ENCODE measurements at regions not wholly inside any gene's neighbourhood (a gene's known extent, or its start where the extent isn't known, plus 50 kb on each side); places are given as distances from the start of the nearest gene placed in this dataset.
"Not testable (repeated sequence)": the region's sequence is repeated elsewhere in the genome, so short reads cannot be mapped to it uniquely, and the experiment has no call there.

DNA sequence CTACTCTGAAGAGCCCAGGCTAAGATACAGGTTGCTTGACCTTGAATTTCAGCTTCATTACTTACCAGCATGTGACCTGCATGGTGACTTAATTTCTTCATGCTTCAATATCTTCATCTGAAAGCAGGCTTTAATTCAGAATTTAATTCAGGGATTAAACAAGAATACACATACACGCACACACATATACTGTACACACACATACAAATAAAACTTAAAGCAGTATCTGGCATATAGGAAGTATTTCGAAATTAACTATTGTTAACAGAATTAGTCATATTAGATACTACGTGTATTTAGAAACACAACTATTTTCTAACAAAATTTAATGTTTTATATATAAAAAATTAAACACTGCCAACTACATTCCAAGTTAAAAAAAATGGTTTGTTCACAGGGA lies 640.3 kb downstream of the SLC6A15 start:
- DNase-seq (ENCODE audit: low read depth in 2 of 2) = no peak

DNA sequence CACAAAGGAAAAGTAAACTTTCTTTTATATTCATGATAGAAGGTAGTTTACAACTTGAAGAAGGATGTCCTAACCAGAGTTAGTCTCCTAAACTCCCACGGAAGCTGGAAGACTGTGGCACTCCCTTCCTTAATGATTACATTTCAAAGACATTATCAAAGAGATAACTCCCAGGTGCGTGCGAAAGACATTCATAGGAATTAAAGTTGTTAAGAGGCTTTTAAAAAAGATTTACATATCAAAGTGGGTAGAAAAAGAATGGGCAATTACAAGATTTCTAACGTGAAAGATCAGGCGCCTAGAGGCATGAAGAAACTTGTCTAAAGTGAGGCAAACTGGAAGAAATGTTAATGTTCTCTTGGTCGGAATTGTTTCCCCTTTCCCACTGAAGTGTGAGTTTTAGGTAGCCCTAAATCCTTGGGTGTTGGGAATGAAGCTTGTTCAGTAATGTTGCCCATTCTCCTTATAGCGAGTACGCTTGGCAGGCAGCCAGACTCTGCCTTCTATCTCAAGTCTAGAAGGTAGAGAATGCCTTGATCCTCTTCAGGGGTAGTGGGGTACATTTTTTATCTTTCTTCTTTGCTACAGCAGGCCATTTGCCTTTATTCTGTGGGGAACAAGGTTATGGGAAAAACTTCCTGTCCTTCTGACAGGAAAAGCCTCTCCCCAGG lies 642.0 kb downstream of the SLC6A15 start:
- no peak for DNase-seq (ENCODE audit: low read depth in 2 of 2)

DNA sequence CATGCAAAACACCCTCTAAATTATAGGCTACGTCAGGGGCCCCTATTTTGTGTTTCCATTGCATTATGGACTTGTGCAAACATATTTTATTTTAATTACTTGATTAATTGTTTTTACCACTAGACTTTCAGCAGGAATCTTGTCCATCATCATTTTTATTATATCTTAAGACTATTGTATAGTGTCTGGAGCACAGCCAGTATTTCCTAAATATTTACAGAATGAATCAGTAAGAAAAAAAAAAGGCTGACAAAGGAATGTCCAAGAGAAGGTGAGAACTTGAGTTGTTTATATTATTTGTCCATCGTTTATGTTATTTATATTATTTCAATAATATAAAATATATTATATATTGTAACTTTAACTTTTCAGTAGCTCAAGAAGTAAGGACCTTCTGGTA lies 664.7 kb downstream of the SLC6A15 start:
- no peak for DNase-seq (ENCODE audit: low read depth in 2 of 2)

DNA sequence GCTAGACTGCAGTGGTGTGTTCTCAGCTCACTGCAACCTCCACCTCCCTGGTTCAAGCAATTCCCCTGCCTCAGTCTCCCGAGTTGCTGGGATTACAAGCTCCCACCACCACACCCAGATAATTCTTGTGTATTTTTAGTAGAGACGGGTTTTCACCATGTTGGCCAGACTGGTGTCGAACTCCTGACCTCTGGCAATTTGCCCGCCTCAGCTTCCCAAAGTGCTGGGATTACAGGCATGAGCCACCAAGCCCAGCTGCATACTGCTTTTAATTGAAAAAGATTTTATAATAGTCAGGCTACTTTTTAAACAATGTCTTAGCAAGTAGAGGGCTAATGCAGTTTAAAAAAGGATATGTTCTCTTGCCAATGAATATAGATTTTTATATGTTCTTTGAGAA lies 668.9 kb downstream of the SLC6A15 start:
- DNase-seq (ENCODE audit: low read depth in 2 of 2) = no peak

DNA sequence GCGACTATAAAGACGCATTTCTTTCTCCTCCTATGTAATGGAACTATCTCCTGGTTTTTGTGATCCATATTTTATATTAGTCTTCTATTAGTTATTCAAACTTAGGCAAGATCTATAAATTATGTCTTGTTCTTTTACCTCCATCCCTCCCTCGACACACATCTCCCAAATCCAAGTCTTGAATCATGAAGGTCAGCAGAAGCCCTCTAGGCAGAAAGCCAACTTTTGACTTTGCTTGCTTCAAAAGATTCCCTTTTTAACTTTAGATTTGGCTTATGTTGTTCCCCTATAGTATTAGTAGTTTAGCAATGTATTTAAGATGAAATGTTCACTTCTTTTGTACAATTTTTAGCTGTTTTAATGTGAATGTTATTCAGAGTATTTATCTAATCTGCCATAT lies 689.8 kb downstream of the SLC6A15 start:
- DNase-seq (ENCODE audit: low read depth in 2 of 2) = no peak

DNA sequence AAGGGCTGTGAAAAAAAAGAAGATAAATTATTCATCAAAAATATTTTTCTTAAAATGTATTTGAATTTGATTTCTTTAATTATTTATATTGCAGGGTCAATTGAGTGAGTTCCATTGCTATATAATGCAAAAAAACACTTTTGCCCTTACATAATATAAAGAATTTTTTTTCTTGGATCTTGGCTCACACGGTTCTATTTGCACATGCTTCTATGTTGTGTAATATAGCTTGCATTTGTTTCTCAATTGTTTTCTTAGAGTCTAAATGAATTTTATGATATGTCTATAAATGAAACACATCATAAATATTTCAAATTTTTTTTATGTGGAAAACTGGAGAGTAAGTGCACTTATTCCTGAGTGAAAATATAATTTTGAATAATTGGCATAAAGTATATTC lies 694.2 kb downstream of the SLC6A15 start:
- DNase-seq (ENCODE audit: low read depth in 2 of 2) = no peak

DNA sequence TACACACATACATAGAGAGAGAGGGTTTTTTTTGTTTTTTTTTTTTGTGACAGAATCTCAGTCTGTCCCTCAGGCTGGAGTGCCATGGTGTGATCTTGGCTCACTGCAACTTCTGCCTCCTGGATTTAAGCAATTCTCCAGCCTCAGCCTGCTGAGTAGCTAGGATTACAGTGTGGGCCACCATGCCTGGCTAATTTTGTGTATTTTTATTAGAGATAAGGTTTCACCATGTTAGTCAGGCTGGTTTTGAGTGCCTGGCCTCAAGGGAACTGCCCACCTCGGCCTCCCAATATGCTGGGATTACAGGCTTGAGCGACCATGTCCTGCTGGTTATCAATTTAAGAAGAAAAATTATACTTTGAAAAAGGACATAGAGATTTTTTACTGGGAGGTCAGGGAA lies 710.6 kb downstream of the SLC6A15 start:
- DNase-seq (ENCODE audit: low read depth in 2 of 2) = no peak

DNA sequence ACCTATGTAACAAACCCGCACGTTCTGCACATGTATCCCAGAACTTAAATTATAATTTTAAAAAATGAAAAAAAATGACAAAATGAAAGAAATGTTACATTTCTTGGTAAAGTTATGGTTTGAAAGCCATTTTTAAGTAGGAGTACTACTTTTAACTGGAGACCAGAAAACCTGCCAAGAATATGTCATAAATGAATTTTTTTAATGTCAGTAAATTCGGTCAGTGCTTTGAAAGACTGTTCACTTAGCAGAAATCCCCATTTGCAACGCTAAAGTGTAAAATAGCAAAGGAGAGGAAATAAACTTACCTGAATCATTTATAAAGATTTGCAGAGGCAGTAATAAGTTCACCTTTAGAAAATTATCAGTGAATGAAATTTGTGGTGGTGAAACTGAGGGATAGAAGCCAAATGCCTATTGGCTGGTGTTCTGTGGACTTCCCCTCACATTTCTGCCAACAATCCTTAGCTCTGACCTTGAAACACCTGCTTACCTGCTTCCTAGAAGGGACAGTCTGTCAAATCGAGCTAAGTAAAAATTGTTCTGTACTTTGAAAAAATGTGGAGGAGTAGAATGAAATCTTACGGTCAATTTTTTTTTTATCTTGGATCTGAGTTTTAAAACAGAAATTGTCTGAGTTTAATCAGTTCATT lies 714.2 kb downstream of the SLC6A15 start:
- DNase-seq (ENCODE audit: low read depth in 2 of 2) = no peak

DNA sequence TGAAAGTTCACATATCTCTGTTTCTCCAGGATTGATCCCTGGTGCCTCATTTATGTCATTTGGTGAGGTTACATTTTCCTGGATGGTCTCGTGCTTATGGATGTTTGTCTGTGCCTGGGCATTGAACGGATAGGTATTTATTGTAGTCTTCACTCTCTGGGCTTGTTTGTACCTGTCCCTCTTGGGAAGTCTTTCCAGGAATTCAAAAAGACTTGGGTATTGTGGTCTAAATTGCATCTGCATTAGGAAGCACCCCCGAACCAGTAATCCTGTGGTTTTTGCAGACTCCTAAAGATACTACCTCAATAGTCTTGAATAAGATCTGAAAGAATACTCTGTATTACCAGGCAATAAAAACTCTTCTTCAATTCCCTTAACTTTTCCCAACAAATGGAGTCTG lies 720.8 kb downstream of the SLC6A15 start:
- DNase-seq (ENCODE audit: low read depth in 2 of 2) = no peak

DNA sequence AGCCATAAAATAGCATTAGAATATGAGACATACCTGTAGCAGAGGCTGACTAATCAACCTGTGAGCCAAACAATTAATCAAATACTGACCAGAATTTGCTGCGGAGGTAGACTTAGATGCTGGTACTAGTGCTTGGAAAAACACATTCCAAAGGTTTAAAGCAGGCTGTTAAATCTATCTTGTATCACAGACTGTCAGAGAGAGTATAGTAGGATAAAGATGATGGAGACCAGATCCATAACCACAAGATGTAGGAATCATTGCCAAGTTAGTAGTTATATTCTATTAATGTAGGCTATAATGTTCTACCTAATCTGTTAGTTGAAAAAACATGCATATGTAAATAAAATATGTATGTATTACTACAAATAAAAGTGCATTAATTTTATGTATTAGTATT lies 726.2 kb downstream of the SLC6A15 start:
- no peak for DNase-seq (ENCODE audit: low read depth in 2 of 2)

DNA sequence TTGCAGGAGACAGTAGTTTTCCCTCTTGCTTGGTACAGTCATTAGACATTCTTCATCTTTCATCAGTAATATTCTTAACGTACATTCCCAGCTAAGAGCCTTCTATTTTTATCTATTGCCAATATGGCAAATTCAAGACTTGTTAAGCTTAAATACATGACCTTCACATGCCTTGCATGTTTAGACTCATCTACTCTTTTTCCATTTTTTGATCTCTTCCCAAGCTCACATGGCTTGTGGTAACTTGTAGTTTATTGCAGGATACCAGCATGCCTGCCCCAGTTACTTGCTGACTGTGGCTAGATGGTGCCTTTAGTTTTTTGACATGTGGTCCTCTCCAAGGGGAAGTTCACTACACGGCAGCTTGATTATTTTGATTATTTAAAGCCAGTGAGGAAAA lies 729.0 kb downstream of the SLC6A15 start:
- no peak for DNase-seq (ENCODE audit: low read depth in 2 of 2)

DNA sequence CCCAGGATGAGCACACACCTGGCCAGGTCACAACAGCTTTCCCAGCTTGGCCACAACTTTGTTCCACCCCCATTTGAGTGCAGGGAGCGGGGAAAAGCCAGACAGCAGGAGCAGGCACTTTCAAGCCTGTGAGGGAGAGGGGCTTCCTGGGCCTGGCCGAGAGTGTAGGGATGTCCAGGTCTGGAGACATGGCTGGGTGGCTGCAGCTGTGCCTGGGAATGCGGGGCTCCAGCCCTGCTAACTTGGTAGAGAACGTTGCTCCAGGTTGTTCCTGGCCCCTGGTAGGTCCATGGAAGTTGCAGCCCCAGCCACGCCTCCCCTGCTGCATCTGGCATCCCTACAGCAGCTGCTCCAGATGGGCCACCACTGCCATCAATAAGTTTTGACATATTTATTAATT lies 738.5 kb downstream of the SLC6A15 start:
- no peak for DNase-seq (ENCODE audit: low read depth in 2 of 2)

DNA sequence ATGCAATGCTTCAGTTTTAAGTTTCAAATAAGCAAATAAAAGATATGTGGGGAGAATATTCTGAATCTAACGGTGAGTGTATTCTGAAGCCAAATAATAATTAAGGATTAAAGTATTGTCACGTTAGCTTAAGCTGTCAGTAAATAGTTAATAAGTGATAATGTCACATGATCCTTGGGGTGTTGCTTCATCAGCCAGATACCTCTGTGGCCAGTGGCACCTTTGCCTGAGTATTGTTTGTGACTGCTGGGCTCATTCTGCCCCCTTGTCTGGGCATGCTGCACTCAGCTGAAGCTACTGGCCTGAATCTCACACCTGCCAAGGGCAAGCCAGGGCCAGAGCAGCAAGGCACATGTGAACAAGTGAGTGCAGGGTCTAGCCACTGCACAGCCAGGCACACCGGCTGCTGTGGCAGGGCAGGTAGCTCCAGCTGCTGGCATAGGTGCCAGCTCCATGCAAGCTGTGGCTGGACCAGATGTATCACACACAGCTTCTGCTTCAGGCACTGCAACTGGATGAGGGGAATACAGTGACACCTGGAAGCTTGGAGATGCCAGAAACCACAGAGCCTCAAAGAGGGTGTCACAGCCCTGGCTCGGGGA lies 739.7 kb downstream of the SLC6A15 start:
- DNase-seq (ENCODE audit: low read depth in 2 of 2) = no peak

DNA sequence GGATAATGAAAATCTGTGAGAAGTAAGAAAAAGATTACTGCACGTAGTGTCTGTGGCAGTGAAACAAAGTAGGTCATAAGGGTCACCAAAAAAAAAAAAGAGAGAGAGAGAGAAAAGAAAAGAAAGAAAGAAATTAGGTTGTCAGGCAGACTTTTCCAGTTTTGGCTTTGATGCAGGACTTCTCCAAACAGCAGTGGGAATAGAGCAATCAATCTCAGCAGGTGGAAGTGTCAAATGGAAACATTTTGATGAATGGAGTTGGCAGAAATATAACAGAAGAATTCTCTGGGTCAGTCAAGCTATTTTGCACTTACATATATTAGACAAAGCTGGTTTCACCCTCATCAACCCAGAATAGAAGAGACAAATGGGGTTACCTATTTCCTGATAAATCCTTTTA lies 745.8 kb downstream of the SLC6A15 start:
- DNase-seq (ENCODE audit: low read depth in 2 of 2) = no peak

DNA sequence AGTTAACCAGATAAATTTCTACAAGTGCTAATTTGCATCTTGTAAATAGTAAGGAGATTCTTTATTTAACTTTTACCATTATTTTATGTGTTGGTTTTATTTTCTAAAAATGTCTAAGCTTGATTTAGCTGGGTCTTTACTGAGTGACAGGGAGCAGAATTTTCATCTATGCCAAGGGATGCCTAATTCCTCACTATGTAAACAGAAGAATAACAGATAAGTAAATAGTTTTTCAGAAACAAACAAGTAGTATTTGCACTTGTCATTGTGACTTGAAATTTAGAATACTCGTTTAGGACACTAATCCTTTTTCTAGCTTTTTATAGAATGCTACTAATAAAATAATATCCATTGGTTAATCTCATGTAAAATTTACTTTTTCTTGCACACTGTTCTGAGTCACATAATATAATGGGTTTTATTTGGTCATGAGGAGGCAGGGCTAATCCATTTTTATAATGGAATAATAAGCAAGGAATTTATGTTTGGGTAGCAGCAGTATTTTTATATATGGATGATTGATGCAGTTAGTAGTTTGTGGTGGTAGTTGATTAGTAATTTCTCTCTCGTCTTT lies 746.5 kb downstream of the SLC6A15 start:
- no peak for DNase-seq (ENCODE audit: low read depth in 2 of 2)

DNA sequence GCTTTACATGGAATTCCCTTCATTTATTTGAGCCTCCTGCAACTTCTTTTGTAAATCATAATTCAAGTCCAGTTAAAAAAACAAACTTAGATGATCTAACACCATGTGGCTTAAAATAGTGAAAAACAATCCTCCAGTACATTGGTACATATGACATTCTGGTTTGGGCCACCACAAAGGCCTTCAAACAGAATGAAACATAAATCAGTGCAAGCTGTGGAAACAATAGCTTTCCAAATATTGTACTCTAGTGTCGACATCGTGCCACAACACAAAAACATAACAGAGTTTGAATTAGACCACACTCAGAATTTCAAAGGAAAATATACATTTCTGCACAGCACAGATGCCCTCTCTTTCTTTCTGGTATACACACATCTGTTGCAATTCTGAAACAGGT lies 751.3 kb downstream of the SLC6A15 start:
- no peak for DNase-seq (ENCODE audit: low read depth in 2 of 2)

DNA sequence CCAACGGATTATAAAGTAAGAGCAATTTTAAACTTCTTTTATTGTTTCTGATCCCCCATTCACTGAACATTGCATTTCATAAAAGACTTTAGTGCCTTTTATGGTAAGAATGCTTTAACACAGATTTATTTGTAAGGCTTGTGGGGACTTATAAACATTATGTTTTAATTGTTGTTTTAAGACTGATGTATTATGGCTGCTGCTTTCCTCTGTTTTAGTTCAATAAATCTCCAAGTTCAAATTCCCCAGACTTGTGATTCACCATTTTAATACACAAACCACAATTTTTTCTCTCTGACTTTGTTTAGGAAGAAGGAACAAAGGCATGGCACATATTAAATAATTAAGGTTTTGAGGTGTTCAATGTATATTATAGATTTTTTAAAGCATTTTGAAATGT lies 753.3 kb downstream of the SLC6A15 start:
- DNase-seq (ENCODE audit: low read depth in 2 of 2) = no peak

DNA sequence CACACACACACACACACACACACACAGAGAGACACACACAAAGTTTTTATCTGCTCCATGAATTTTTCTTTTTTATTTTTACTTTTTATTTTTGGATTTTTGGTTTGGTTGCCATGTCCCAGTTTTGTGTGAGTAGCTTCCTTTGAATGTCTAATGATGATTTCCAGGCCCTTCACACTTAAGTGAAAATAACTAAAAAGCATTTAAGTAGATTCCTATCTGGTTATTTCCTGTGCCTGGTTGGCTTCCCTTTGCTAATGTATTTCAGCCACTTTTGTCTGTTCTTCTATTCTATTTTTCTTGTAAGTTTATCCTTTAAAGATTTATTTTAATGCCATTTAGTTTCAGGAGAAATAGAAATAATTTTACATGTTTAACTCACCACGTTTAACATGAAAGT lies 755.4 kb downstream of the SLC6A15 start:
- DNase-seq (ENCODE audit: low read depth in 2 of 2) = no peak

DNA sequence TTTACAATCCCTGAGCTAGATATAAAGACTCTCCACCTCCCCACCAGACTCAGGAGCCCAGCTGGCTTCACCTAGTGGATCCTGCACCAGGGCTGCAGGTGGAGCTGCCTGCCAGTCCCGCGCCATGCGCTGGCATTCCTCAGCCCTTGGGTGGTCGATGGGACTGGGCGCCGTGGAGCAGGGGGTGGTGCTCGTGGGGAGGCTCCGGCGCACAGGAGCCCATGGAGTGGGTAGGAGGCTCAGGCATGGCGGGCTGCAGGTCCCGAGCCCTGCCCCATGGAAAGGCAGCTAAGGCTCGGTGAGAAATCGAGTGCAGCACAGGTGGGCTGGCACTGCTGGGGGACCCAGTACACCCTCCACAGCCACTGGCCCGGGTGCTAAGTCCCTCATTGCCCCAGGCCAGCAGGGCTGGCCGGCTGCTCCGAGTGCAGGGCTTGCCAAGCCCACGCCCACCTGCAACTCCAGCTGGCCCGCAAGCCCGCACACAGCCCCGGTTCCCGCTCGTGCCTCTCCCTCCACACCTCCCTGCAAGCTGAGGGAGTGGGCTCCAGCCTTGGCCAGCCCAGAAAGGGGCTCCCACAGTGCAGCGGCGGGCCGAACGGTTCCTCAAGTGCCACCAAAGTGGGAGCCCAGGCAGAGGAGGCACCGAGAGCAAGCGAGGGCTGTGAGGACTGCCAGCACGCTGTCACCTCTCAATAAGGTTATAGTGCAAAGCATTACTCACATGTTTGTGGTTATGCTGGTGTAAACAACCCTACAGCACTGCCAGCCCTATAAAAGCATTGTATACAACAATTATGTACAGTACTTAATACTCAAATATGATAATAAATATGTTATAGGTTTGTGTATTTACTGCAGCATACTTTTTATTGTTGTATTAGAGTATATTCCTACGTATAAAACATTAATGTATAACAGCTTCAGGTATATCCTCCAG lies 757.3 kb downstream of the SLC6A15 start:
- not testable (repeated sequence) for DNase-seq (ENCODE audit: low read depth in 2 of 2)

DNA sequence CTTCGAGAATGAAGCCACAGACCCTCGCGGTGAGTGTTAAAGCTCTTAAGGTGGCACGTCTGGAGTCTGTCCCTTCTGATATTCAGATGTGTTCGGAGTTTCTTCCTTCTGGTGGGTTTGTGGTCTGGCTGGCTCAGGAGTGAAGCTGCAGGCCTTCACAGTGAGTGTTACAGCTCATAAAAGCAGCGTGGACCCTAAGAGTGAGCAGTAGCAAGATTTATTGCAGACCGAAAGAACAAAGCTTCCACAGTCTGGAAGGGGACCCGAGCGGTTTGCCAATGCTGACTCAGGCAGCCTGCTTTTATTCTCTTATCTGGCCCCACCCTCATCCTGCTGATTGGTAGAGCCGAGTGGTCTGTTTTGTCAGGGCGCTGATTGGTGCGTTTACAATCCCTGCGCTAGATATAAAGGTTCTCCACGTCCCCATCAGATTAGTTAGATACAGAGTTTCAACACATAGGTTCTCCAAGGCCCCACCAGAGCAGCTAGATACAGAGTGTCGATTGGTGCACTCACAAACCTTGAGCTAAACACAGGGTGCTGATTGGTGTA lies 758.1 kb downstream of the SLC6A15 start:
- not testable (repeated sequence) for DNase-seq (ENCODE audit: low read depth in 2 of 2)

DNA sequence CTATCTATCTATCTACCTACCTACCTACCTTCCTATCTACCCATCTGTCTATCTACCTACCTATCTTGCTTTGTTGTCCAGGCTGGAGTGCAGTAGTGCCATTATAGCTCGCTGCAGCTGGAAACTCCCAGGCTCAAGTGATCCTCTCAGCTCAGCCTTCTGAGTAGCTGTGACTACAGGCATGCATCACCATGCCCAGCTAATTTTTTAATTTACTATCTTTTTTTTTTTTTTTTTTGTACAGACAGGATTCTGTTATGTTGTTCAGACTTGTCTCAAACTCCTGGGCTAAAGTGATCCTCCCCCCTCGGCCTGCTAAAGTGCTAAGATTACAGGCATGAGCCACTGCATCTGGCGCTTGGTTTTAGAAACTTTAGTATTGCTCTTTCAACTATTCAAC lies 762.4 kb downstream of the SLC6A15 start:
- DNase-seq (ENCODE audit: low read depth in 2 of 2) = no peak

DNA sequence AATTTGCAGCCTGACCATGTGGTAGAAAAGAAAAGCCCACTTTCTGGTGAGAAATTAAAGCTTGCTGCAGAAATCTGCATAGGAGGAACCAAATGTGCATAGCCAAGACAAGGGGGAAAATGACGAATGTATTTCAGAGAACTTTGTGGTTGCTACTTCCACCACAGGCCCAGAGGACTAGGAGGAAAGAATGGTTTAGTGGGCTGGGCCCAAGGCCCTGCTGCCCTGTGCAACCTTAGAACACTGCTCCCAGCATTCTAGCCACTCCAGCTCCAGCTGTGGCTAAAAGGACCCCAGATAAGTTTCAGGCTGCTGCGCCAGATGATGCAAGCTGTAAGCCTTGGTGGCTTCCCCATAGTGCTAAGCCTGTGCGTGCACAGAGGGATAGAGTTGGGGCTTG lies 764.3 kb downstream of the SLC6A15 start:
- no peak for DNase-seq (ENCODE audit: low read depth in 2 of 2)

All from dermis microvascular lymphatic vessel endothelial cell (primary cell).